ENCODE measurements at regions not wholly inside any gene's neighbourhood (a gene's known extent, or its start where the extent isn't known, plus 50 kb on each side); places are given as distances from the start of the nearest gene placed in this dataset.
"Not testable (repeated sequence)": the region's sequence is repeated elsewhere in the genome, so short reads cannot be mapped to it uniquely, and the experiment has no call there.

GRCh38 chr10:29210266-29210868, 78.5 kb upstream of the LYZL1 start:
- H3K4me1 ChIP-seq (ENCODE audit: control insufficient read depth, insufficient read depth, low read length) = no peaks in the 10 kb centered on the region
- no peak overlapping the region for H3K9ac ChIP-seq (ENCODE audit: low read length in 2 of 2)
- H3K27ac ChIP-seq (ENCODE audit: low read length) = no peak overlapping the region
- H3K9me3 ChIP-seq (ENCODE audit: control insufficient read depth in 2 of 2, low read length in 2 of 2) = peaks cover 2 to 10% of the 10 kb centered on the region in 2 donors
- H3K4me3 ChIP-seq (ENCODE audit: low read length in 2 of 2) = no peak overlapping the region
- peaks cover 0 to 2% of the 10 kb centered on the region in 2 donors for H3K27me3 ChIP-seq (ENCODE audit: control insufficient read depth in 1 of 2, insufficient read depth in 2 of 2, low read length in 2 of 2)
- no peaks in the 10 kb centered on the region for H3K36me3 ChIP-seq (ENCODE audit: control insufficient read depth in 2 of 2, insufficient read depth in 2 of 2, low read length in 2 of 2)

DNA sequence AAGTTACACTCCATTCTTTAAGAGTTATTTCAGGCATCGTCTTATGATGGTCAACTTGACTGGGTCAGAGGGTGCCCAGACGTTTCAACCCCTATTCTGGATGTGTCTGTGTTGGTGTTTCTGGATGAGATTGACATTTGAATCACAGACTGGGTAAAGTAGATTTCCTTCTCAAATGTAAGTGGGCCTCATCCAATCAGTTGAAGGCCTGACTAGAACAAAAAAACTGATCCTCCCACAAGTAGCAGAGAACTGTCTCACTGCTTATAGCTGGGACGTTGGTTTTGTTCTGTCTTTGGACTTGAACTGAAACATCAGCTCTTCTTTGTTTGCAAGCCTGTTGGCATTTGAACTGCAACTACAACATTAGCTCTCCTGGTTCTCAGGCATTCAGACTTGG, 76.3 kb upstream of the LYZL1 start:
- H3K27me3 ChIP-seq (ENCODE audit: control insufficient read depth in 1 of 2, insufficient read depth in 2 of 2, low read length in 2 of 2) = no peaks in the 10 kb centered on the region
- peaks cover 2 to 6% of the 10 kb centered on the region in 2 donors for H3K9me3 ChIP-seq (ENCODE audit: control insufficient read depth in 2 of 2, low read length in 2 of 2)
- no peaks in the 10 kb centered on the region for H3K4me1 ChIP-seq (ENCODE audit: control insufficient read depth, insufficient read depth, low read length)
- H3K4me3 ChIP-seq (ENCODE audit: low read length in 2 of 2) = no peak overlapping the region
- H3K27ac ChIP-seq (ENCODE audit: low read length) = no peak overlapping the region
- H3K36me3 ChIP-seq (ENCODE audit: control insufficient read depth in 2 of 2, insufficient read depth in 2 of 2, low read length in 2 of 2) = no peaks in the 10 kb centered on the region
- no peak overlapping the region for H3K9ac ChIP-seq (ENCODE audit: low read length in 2 of 2)

- peaks cover 2 to 4% of the 10 kb centered on the region in 2 donors for H3K9me3 ChIP-seq (ENCODE audit: control insufficient read depth in 2 of 2, low read length in 2 of 2)
- no peak overlapping the region for H3K27ac ChIP-seq (ENCODE audit: low read length)
- H3K4me3 ChIP-seq (ENCODE audit: low read length in 2 of 2) = no peak overlapping the region
- no peaks in the 10 kb centered on the region for H3K4me1 ChIP-seq (ENCODE audit: control insufficient read depth, insufficient read depth, low read length)
- no peak overlapping the region for H3K9ac ChIP-seq (ENCODE audit: low read length in 2 of 2)
- H3K36me3 ChIP-seq (ENCODE audit: control insufficient read depth in 2 of 2, insufficient read depth in 2 of 2, low read length in 2 of 2) = no peaks in the 10 kb centered on the region
- no peaks in the 10 kb centered on the region for H3K27me3 ChIP-seq (ENCODE audit: control insufficient read depth in 1 of 2, insufficient read depth in 2 of 2, low read length in 2 of 2)
Observed at GRCh38 chr10:29214551-29214950, 74.3 kb upstream of the LYZL1 start.

GRCh38 chr10:29217292-29217738, 71.6 kb upstream of the LYZL1 start:
- no peak overlapping the region for H3K27ac ChIP-seq (ENCODE audit: low read length)
- H3K36me3 ChIP-seq (ENCODE audit: control insufficient read depth in 2 of 2, insufficient read depth in 2 of 2, low read length in 2 of 2) = no peaks in the 10 kb centered on the region
- peaks cover 2 to 6% of the 10 kb centered on the region in 2 donors for H3K27me3 ChIP-seq (ENCODE audit: control insufficient read depth in 1 of 2, insufficient read depth in 2 of 2, low read length in 2 of 2)
- no peak overlapping the region for H3K4me3 ChIP-seq (ENCODE audit: low read length in 2 of 2)
- H3K9me3 ChIP-seq (ENCODE audit: control insufficient read depth in 2 of 2, low read length in 2 of 2) = no peaks in the 10 kb centered on the region
- H3K9ac ChIP-seq (ENCODE audit: low read length in 2 of 2) = no peak overlapping the region
- H3K4me1 ChIP-seq (ENCODE audit: control insufficient read depth, insufficient read depth, low read length) = no peaks in the 10 kb centered on the region

DNA sequence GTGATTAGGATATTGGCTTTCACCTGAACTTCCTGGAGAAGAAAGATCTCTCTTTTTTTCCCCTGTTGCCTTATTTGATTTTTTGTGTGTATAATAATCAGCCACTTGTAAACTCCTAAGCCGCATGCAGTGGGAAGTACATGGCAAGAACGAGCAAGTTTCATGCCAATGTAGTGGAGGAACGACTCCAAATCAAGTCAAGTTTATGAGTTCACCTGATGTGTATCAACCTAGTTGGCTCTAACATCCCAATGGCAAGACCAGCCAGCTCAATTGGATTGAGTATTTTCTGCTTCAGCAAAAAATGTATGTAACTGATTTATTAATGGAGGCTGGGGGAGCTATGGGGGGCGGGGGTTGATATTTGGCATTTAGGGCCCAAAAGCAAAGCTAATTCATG, 65.5 kb upstream of the LYZL1 start:
- Histone ChIP-seq H3K4me1 (ENCODE audit: control insufficient read depth, insufficient read depth, low read length) (no peaks in the 10 kb centered on the region), H3K27ac (ENCODE audit: low read length) (no peak overlapping the region), H3K36me3 (ENCODE audit: control insufficient read depth in 2 of 2, insufficient read depth in 2 of 2, low read length in 2 of 2) (no peaks in the 10 kb centered on the region), H3K4me3 (ENCODE audit: low read length in 2 of 2) (no peak overlapping the region), H3K9ac (ENCODE audit: low read length in 2 of 2) (no peak overlapping the region), H3K27me3 (ENCODE audit: control insufficient read depth in 1 of 2, insufficient read depth in 2 of 2, low read length in 2 of 2) (peaks cover 9 to 14% of the 10 kb centered on the region in 2 donors), H3K9me3 (ENCODE audit: control insufficient read depth in 2 of 2, low read length in 2 of 2) (peaks cover 0 to 3% of the 10 kb centered on the region in 2 donors)

GRCh38 chr10:29224631-29225030, 64.2 kb upstream of the LYZL1 start:
- H3K9ac ChIP-seq (ENCODE audit: low read length in 2 of 2) = no peak overlapping the region
- no peaks in the 10 kb centered on the region for H3K4me1 ChIP-seq (ENCODE audit: control insufficient read depth, insufficient read depth, low read length)
- no peaks in the 10 kb centered on the region for H3K36me3 ChIP-seq (ENCODE audit: control insufficient read depth in 2 of 2, insufficient read depth in 2 of 2, low read length in 2 of 2)
- no peak overlapping the region for H3K4me3 ChIP-seq (ENCODE audit: low read length in 2 of 2)
- H3K27ac ChIP-seq (ENCODE audit: low read length) = no peak overlapping the region
- peaks cover 9 to 14% of the 10 kb centered on the region in 2 donors for H3K27me3 ChIP-seq (ENCODE audit: control insufficient read depth in 1 of 2, insufficient read depth in 2 of 2, low read length in 2 of 2)
- H3K9me3 ChIP-seq (ENCODE audit: control insufficient read depth in 2 of 2, low read length in 2 of 2) = peaks cover 0 to 3% of the 10 kb centered on the region in 2 donors

DNA sequence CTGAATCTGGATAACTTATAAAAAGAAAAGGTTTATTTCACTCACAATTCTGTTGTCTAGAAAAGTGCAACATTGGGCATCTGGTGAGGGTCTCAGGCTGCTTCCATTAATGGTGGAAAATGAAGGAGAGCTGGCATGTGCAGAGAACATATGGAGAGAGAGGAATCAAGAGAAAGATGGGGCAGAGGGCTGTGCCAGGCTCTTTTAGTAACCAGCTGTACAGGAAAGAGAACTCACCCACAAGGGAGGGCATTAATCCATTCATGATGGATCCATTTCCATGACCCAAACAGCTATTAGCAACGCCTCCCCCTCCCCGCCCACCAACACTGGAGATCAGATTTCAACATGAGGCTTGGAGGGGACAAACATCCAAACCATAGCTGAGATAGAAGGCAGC, 61.7 kb upstream of the LYZL1 start:
- Histone ChIP-seq H3K27ac (ENCODE audit: low read length) (no peak overlapping the region), H3K4me1 (ENCODE audit: control insufficient read depth, insufficient read depth, low read length) (no peaks in the 10 kb centered on the region), H3K36me3 (ENCODE audit: control insufficient read depth in 2 of 2, insufficient read depth in 2 of 2, low read length in 2 of 2) (no peaks in the 10 kb centered on the region), H3K9me3 (ENCODE audit: control insufficient read depth in 2 of 2, low read length in 2 of 2) (peaks cover 0 to 3% of the 10 kb centered on the region in 2 donors), H3K4me3 (ENCODE audit: low read length in 2 of 2) (no peak overlapping the region), H3K27me3 (ENCODE audit: control insufficient read depth in 1 of 2, insufficient read depth in 2 of 2, low read length in 2 of 2) (peaks cover 9% of the 10 kb centered on the region in 2 donors), H3K9ac (ENCODE audit: low read length in 2 of 2) (no peak overlapping the region)

- Histone ChIP-seq H3K27me3 (ENCODE audit: control insufficient read depth in 1 of 2, insufficient read depth in 2 of 2, low read length in 2 of 2) (peaks cover 9% of the 10 kb centered on the region in 2 donors), H3K27ac (ENCODE audit: low read length) (no peak overlapping the region), H3K9me3 (ENCODE audit: control insufficient read depth in 2 of 2, low read length in 2 of 2) (peaks cover 0 to 3% of the 10 kb centered on the region in 2 donors)
Observed at GRCh38 chr10:29228562-29228961, 60.3 kb upstream of the LYZL1 start.

DNA sequence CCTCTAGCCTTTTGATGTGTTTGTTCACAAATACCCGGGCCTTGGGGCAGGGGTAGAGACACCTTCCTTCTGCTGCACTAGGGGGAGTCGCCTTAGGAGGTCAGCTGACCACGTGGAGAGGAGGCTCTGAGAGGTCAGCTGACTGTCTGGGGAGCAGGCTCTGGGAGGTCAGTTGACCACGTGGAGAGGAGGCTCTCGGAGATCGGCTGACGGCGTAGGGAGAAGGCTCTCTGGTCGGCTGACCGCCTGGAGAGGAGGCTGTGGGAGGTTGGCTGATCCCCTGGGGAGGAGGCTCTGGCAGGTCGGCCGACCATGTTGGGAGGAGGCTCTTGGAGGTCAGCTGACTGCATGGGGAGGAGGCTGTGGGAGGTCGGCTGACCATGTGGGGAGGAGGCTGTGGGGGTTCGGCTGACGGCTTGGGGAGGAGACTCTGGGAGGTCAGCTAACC, 59.6 kb upstream of the LYZL1 start:
- Histone ChIP-seq H3K9ac (ENCODE audit: low read length in 2 of 2) (no peak overlapping the region), H3K4me1 (ENCODE audit: control insufficient read depth, insufficient read depth, low read length) (no peaks in the 10 kb centered on the region), H3K36me3 (ENCODE audit: control insufficient read depth in 2 of 2, insufficient read depth in 2 of 2, low read length in 2 of 2) (no peaks in the 10 kb centered on the region), H3K9me3 (ENCODE audit: control insufficient read depth in 2 of 2, low read length in 2 of 2) (no peaks in the 10 kb centered on the region), H3K4me3 (ENCODE audit: low read length in 2 of 2) (no peak overlapping the region), H3K27me3 (ENCODE audit: control insufficient read depth in 1 of 2, insufficient read depth in 2 of 2, low read length in 2 of 2) (peaks cover 9% of the 10 kb centered on the region in 2 donors), H3K27ac (ENCODE audit: low read length) (no peak overlapping the region)

More at GRCh38 chr10:29228562-29228961, 60.3 kb upstream of the LYZL1 start:
- Histone ChIP-seq H3K9ac (ENCODE audit: low read length in 2 of 2) (no peak overlapping the region), H3K4me1 (ENCODE audit: control insufficient read depth, insufficient read depth, low read length) (no peaks in the 10 kb centered on the region), H3K4me3 (ENCODE audit: low read length in 2 of 2) (no peak overlapping the region), H3K36me3 (ENCODE audit: control insufficient read depth in 2 of 2, insufficient read depth in 2 of 2, low read length in 2 of 2) (no peaks in the 10 kb centered on the region)

GRCh38 chr10:29236910-29237309, 52.0 kb upstream of the LYZL1 start:
- not testable (repeated sequence) for H3K9me3 ChIP-seq (ENCODE audit: control insufficient read depth in 2 of 2, low read length in 2 of 2); H3K27ac ChIP-seq (ENCODE audit: low read length); H3K9ac ChIP-seq (ENCODE audit: low read length in 2 of 2)

DNA sequence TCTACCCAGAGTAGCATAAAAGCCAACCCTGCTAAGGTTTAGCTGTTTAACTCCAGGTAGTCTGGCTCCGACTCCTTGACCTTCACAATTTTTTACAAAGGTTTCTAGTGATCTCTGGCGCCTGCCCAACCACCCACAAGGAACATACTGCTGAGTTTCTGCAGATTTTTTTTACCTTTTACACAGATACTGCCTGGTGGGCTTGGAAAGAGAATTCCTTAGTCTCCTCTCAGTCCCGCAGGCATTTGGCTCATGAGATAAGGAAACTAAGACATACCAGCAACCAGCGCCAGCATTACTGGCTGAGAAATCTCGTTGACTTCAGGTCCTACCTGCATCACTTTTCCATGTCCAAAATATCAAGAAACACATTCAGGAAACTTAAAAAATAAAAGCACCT, 51.1 kb upstream of the LYZL1 start:
- Histone ChIP-seq H3K4me1 (ENCODE audit: control insufficient read depth, insufficient read depth, low read length) (no peaks in the 10 kb centered on the region), H3K36me3 (ENCODE audit: control insufficient read depth in 2 of 2, insufficient read depth in 2 of 2, low read length in 2 of 2) (no peaks in the 10 kb centered on the region), H3K9me3 (ENCODE audit: control insufficient read depth in 2 of 2, low read length in 2 of 2) (no peaks in the 10 kb centered on the region), H3K27me3 (ENCODE audit: control insufficient read depth in 1 of 2, insufficient read depth in 2 of 2, low read length in 2 of 2) (peaks cover 0 to 2% of the 10 kb centered on the region in 2 donors), H3K4me3 (ENCODE audit: low read length in 2 of 2) (no peak overlapping the region), H3K9ac (ENCODE audit: low read length in 2 of 2) (no peak overlapping the region), H3K27ac (ENCODE audit: low read length) (no peak overlapping the region)

More at GRCh38 chr10:29236910-29237309, 52.0 kb upstream of the LYZL1 start:
- H3K27me3 ChIP-seq (ENCODE audit: control insufficient read depth in 1 of 2, insufficient read depth in 2 of 2, low read length in 2 of 2); H3K4me1 ChIP-seq (ENCODE audit: control insufficient read depth, insufficient read depth, low read length); H3K4me3 ChIP-seq (ENCODE audit: low read length in 2 of 2); H3K36me3 ChIP-seq (ENCODE audit: control insufficient read depth in 2 of 2, insufficient read depth in 2 of 2, low read length in 2 of 2): not testable (repeated sequence)
